CD4-positive, alpha-beta T cell (primary cell): ENCODE measurements at regions not wholly inside any gene's neighbourhood (a gene's known extent, or its start where the extent isn't known, plus 50 kb on each side); places are given as distances from the start of the nearest gene placed in this dataset.
"Not testable (repeated sequence)": the region's sequence is repeated elsewhere in the genome, so short reads cannot be mapped to it uniquely, and the experiment has no call there.

Experiments
- ATAC-seq: fragments of 200-7000 bp; cut with Tn5 transposase; one replicate; pipeline ENCODE4 v1.10.0; 2022; ENCODE audit warnings: mild to moderate bottlenecking; ENCODE audit not compliant: poor library complexity
- CTCF ChIA-PET: fragments of 350-600 bp; sonication (Branson Sonifier 250); formaldehyde crosslinking; loops from one replicate; lab custom pipeline; 2021; ENCODE audit warnings: antibody characterized with exemption, inconsistent platforms; lab: Charles Lee
- POLR2A ChIA-PET: fragments of 350-600 bp; sonication (Branson Sonifier 250); formaldehyde crosslinking; loops from one replicate; lab custom pipeline; 2021; ENCODE audit warnings: antibody characterized with exemption, inconsistent platforms; lab: Charles Lee
- DNase-seq, 14 experiments: peaks; one replicate each; pipeline ENCODE4 v3.0.0-alpha.2; 2013 to 2020; ENCODE audit warnings: mixed read lengths in 2 of 14
- H3K27ac ChIP-seq, 2 donors: one replicate each; pipeline versions ENCODE4 v1.5.1 to v1.7.0; 2013; ENCODE audit warnings: low read length in 2 of 2, low read depth in 1 of 2, mild to moderate bottlenecking in 1 of 2
- H3K27me3 ChIP-seq, 2 experiments: 1 replicate in 1 of 2; 2 replicates in 1 of 2; pipeline versions ENCODE4 v1.6.1 to v1.7.0; 2013; ENCODE audit warnings: low read length in 2 of 2, control low read depth in 1 of 2, mild to moderate bottlenecking in 1 of 2, moderate library complexity in 1 of 2; ENCODE audit not compliant: insufficient read depth in 2 of 2, control insufficient read depth in 1 of 2
- H3K36me3 ChIP-seq: one replicate; pipeline ENCODE4 v1.6.1; 2013; ENCODE audit warnings: low read length, control low read depth; ENCODE audit not compliant: insufficient read depth
- H3K4me1 ChIP-seq: one replicate; pipeline ENCODE4 v1.6.1; 2013; ENCODE audit warnings: low read length, control low read depth; ENCODE audit not compliant: insufficient read depth
- H3K4me3 ChIP-seq: one replicate; pipeline ENCODE4 v1.5.1; 2013; ENCODE audit warnings: mild to moderate bottlenecking, low read length, moderate library complexity
- H3K9me3 ChIP-seq, 2 experiments: 1 replicate in 1 of 2; 2 replicates in 1 of 2; pipeline versions ENCODE4 v1.6.1 to v1.7.0; 2013; ENCODE audit warnings: low read length in 2 of 2, mild to moderate bottlenecking in 2 of 2, control low read depth in 1 of 2, moderate library complexity in 1 of 2; ENCODE audit not compliant: control insufficient read depth in 1 of 2, insufficient read depth in 1 of 2
- H3K27ac Mint-ChIP-seq: one replicate; pipeline ENCODE4 v1.8.0; 2020; ENCODE audit warnings: mixed read lengths
- H3K27me3 Mint-ChIP-seq: one replicate; pipeline ENCODE4 v1.8.0; 2021; ENCODE audit warnings: mixed read lengths
- H3K36me3 Mint-ChIP-seq: one replicate; pipeline ENCODE4 v1.8.0; 2021; ENCODE audit warnings: low read depth, mixed read lengths
- H3K4me1 Mint-ChIP-seq: one replicate; pipeline ENCODE4 v1.8.0; 2021; ENCODE audit warnings: low read depth, mixed read lengths
- H3K4me3 Mint-ChIP-seq: one replicate; pipeline ENCODE4 v1.8.0; 2020; ENCODE audit warnings: mild to moderate bottlenecking, mixed read lengths
- H3K9me3 Mint-ChIP-seq: one replicate; pipeline ENCODE4 v1.8.0; 2020; ENCODE audit warnings: mixed read lengths
- intact Hi-C, 2 experiments: fragments of 100-400 bp; cut with DNase I in 1 of 2; cut with micrococcal nuclease in 1 of 2; formaldehyde crosslinking; loops; one replicate each; pipeline versions ENCODE4 v1.15.1 to v1.9.0; 2023 to 2025; cut with DNase I, micrococcal nuclease
- TF ChIP-seq, protein P1 (sequence below): fragments of 200-600 bp; IDR thresholded peaks from one replicate; pipeline ENCODE4 v1.8.0; 2022; ENCODE audit warnings: antibody characterized with exemption, mild to moderate bottlenecking

DNA sequence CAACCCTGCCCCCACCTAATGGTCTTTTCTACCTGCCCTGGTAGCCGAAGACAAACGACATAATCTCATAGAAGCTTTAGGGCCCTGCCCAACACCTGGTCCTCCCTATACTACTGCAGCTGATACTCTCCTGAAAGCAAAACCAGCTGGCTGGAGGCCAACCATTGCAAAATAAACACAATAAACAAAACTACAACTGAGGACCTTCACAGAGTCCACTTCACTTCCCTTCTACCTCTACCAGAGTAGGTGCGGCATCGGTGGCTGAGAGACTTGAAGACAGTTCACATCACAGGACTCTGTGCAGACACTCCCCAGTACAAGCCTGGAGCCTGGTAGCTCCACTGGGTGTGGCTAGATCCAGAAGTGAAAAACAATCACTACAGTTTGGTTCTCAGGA, 476.2 kb downstream of the MMUT start:
- no peaks in the 10 kb centered on the region for H3K27me3 Mint-ChIP-seq
- POLR2A ChIA-PET, result no interaction called here
- H3K9me3 ChIP-seq, result peaks cover 0 to 30% of the 10 kb centered on the region in 2 experiments
- intact Hi-C loops, result no loop called here
- TF ChIP-seq, protein P1, sequence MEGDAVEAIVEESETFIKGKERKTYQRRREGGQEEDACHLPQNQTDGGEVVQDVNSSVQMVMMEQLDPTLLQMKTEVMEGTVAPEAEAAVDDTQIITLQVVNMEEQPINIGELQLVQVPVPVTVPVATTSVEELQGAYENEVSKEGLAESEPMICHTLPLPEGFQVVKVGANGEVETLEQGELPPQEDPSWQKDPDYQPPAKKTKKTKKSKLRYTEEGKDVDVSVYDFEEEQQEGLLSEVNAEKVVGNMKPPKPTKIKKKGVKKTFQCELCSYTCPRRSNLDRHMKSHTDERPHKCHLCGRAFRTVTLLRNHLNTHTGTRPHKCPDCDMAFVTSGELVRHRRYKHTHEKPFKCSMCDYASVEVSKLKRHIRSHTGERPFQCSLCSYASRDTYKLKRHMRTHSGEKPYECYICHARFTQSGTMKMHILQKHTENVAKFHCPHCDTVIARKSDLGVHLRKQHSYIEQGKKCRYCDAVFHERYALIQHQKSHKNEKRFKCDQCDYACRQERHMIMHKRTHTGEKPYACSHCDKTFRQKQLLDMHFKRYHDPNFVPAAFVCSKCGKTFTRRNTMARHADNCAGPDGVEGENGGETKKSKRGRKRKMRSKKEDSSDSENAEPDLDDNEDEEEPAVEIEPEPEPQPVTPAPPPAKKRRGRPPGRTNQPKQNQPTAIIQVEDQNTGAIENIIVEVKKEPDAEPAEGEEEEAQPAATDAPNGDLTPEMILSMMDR, result no peak
- H3K4me1 Mint-ChIP-seq, result no peaks in the 10 kb centered on the region
- no peaks in the 10 kb centered on the region for H3K27me3 ChIP-seq
- no peaks in the 10 kb centered on the region for H3K4me1 ChIP-seq
- H3K9me3 Mint-ChIP-seq, result peaks cover 7% of the 10 kb centered on the region
- H3K27ac ChIP-seq, result no peak overlapping the region
- CTCF ChIA-PET, result no interaction called here
- H3K27ac Mint-ChIP-seq, result no peak overlapping the region
- H3K36me3 Mint-ChIP-seq, result no peaks in the 10 kb centered on the region
- H3K4me3 ChIP-seq, result no peak overlapping the region
- H3K4me3 Mint-ChIP-seq, result no peak overlapping the region
- no peak for ATAC-seq
- no peaks in the 10 kb centered on the region for H3K36me3 ChIP-seq
- no peak for DNase-seq

DNA sequence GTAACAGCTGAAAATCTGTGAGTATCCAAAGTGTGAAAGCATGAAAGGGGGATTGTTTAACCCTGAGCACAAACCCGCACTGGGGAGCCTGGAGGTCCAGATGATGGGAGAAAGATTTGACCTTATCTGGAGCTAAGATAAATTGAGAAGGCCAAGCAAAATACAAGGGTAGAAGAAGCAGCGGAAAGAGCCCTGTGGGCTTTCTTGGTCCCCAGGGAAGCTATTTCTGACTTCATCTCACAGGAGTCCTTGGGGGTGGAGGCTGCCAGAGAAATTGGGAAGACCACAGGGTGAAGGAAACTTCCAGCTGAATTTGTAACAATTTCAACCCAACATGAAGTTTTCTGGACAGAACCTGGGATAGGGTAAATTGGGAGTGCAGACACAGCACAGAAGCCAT, 476.9 kb downstream of the MMUT start:
- DNase-seq (no peak), ATAC-seq (no peak)
- intact Hi-C loops, result no loop called here
- H3K4me1 ChIP-seq, result no peaks in the 10 kb centered on the region
- no peak overlapping the region for H3K4me3 Mint-ChIP-seq
- H3K4me3 ChIP-seq, result no peak overlapping the region
- peaks cover 0 to 30% of the 10 kb centered on the region in 2 experiments for H3K9me3 ChIP-seq
- no peak overlapping the region for H3K27ac ChIP-seq
- CTCF ChIA-PET, result no interaction called here
- POLR2A ChIA-PET, result no interaction called here
- no peaks in the 10 kb centered on the region for H3K27me3 ChIP-seq
- H3K4me1 Mint-ChIP-seq, result no peaks in the 10 kb centered on the region
- TF ChIP-seq, protein P1, result no peak
- no peaks in the 10 kb centered on the region for H3K27me3 Mint-ChIP-seq
- peaks cover 4% of the 10 kb centered on the region for H3K9me3 Mint-ChIP-seq
- H3K36me3 ChIP-seq, result no peaks in the 10 kb centered on the region
- no peaks in the 10 kb centered on the region for H3K36me3 Mint-ChIP-seq
- no peak overlapping the region for H3K27ac Mint-ChIP-seq

DNA sequence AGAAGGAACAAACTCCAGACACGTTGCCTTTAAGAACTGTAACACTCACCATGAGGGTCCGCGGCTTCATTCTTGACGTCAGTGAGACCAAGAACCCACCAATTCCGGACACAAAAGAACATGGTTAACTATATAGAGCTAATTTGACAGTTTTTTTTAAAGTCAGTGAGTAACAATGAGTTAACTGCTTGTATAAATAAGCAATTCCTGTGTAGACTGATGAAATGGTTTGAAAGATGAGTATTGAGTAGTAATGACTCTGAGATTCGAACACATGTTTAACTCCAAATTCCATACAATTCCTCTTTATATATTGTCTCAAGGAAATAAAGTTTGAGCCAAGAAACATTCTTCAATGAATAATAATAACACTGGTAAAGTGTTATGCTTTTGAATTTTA, 478.0 kb downstream of the MMUT start:
- Mint-ChIP-seq H3K36me3 (no peaks in the 10 kb centered on the region), H3K4me3 (no peak overlapping the region), H3K9me3 (peaks cover 2% of the 10 kb centered on the region), H3K27me3 (no peaks in the 10 kb centered on the region), H3K27ac (no peak overlapping the region), H3K4me1 (no peaks in the 10 kb centered on the region)
- Histone ChIP-seq H3K4me3 (no peak overlapping the region), H3K9me3 (peaks cover 0 to 23% of the 10 kb centered on the region in 2 experiments), H3K27ac (no peak overlapping the region), H3K36me3 (no peaks in the 10 kb centered on the region), H3K27me3 (no peaks in the 10 kb centered on the region), H3K4me1 (no peaks in the 10 kb centered on the region)
- ChIA-PET CTCF (no interaction called here), POLR2A (no interaction called here)
- DNase-seq (no peak), ATAC-seq (no peak)
- intact Hi-C loops, result no loop called here
- TF ChIP-seq, protein P1, result no peak

DNA sequence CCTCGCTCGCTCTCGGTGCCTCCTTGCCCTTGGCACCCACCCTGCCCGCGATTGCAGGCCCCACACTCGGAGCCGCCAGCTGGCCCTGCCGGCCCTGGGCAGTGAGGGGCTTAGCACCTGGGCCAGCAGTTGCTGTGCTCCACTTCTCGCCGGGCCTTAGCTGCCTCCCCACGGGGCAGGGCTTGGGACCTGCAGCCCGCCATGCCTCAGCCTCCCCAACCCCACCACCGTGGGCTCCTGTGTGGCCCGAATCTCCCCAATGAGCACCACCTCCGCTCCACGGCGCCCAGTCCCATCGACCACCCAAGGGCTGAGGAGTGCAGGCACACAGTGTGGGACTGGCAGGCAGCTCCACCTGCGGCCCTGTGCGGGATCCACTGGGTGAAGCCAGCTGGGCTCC, 479.1 kb downstream of the MMUT start:
- H3K4me3 Mint-ChIP-seq, H3K9me3 Mint-ChIP-seq, H3K4me1 ChIP-seq, POLR2A ChIA-PET, DNase-seq, H3K36me3 Mint-ChIP-seq, H3K27ac Mint-ChIP-seq, H3K4me1 Mint-ChIP-seq, H3K27me3 ChIP-seq, intact Hi-C loops, CTCF ChIA-PET, H3K4me3 ChIP-seq, H3K36me3 ChIP-seq, H3K27ac ChIP-seq, ATAC-seq, H3K27me3 Mint-ChIP-seq: not testable (repeated sequence)
- peaks cover 0 to 20% of the 10 kb centered on the region in 2 experiments for H3K9me3 ChIP-seq
